ENCODE measurements at regions not wholly inside any gene's neighbourhood (a gene's known extent, or its start where the extent isn't known, plus 50 kb on each side); places are given as distances from the start of the nearest gene placed in this dataset.

- H3K27me3 ChIP-seq = no peaks in the 10 kb centered on the region
- no peaks in the 10 kb centered on the region for H3K4me1 ChIP-seq
- TF ChIP-seq EP300 (IDR thresholded peaks at IDR 0.05) = no peak
- TF ChIP-seq POLR2AphosphoS5 (IDR thresholded peaks at IDR 0.05) = no peak
- no peak for TF ChIP-seq POLR2A (IDR thresholded peaks at IDR 0.05)
- no peak for TF ChIP-seq CTCF (IDR thresholded peaks at IDR 0.05)
- DNase-seq (peak; percentile 13 to 61), ATAC-seq (ENCODE audit: low FRiP score in 2 of 2) (no peak)
- WGBS, 2 donors = 76 to 82% methylated on average over 18 of the region's 18 CpGs
- no peak overlapping the region for H3K4me3 ChIP-seq
- no peak overlapping the region for H3K27ac ChIP-seq
- no peaks in the 10 kb centered on the region for H3K36me3 ChIP-seq
- no peaks in the 10 kb centered on the region for H3K9me3 ChIP-seq
These were observed 150.2 kb upstream of the VSTM2B start for GRCh38 chr19:29375429-29376119.

- H3K27me3 ChIP-seq = no peaks in the 10 kb centered on the region
- H3K27ac ChIP-seq = no peak overlapping the region
- no peak for TF ChIP-seq EP300 (IDR thresholded peaks at IDR 0.05)
- H3K4me3 ChIP-seq = no peak overlapping the region
- 56 to 61% methylated on average over 5 of the region's 5 CpGs for WGBS, 2 donors
- DNase-seq = peak in 1 of 2 donors; percentile 6
- no peaks in the 10 kb centered on the region for H3K36me3 ChIP-seq
- no peak for ATAC-seq (ENCODE audit: low FRiP score in 2 of 2)
- no peaks in the 10 kb centered on the region for H3K4me1 ChIP-seq
- no peaks in the 10 kb centered on the region for H3K9me3 ChIP-seq
These were observed 148.9 kb upstream of the VSTM2B start for GRCh38 chr19:29376855-29377354.

DNA sequence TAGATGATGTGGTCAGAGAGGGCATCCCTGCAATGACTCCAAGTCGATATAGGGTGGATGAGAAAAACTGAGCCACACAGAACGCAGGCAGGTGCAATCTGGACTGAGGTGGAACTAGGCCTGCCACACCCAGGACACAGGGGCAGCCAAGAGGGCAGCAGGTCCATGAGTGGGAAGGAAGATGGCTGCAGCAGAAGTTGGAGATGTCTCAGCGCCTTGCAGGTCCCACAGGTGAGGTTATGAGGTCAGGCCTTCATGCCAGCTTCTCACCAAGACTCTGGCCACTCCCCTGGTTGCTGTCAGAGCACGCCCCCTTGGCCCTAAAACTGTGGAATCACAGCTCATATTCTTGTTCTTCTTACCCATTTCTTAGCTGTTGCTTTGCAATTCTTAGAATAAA lies 147.7 kb upstream of the VSTM2B start:
- Histone ChIP-seq H3K4me1 (no peaks in the 10 kb centered on the region), H3K27ac (no peak overlapping the region), H3K27me3 (no peaks in the 10 kb centered on the region), H3K36me3 (no peaks in the 10 kb centered on the region), H3K9me3 (no peaks in the 10 kb centered on the region), H3K4me3 (no peak overlapping the region)
- 68 to 76% methylated on average over 4 of the region's 4 CpGs for WGBS, 2 donors
- peak in 1 of 2 donors; percentile 2 for DNase-seq
- ATAC-seq (ENCODE audit: low FRiP score in 2 of 2) = no peak
- TF ChIP-seq POLR2AphosphoS5 (IDR thresholded peaks at IDR 0.05) (no peak), EP300 (IDR thresholded peaks at IDR 0.05) (no peak), POLR2A (IDR thresholded peaks at IDR 0.05) (no peak), CTCF (IDR thresholded peaks at IDR 0.05) (no peak)

GRCh38 chr19:29378543-29379080 lies 147.2 kb upstream of the VSTM2B start:
- no peak overlapping the region for H3K4me3 ChIP-seq
- H3K27me3 ChIP-seq = no peaks in the 10 kb centered on the region
- no peak overlapping the region for H3K27ac ChIP-seq
- H3K4me1 ChIP-seq = no peaks in the 10 kb centered on the region
- ATAC-seq (ENCODE audit: low FRiP score in 2 of 2) (no peak), DNase-seq (no peak)
- TF ChIP-seq EP300 (IDR thresholded peaks at IDR 0.05) (no peak), POLR2A (IDR thresholded peaks at IDR 0.05) (no peak), CTCF (IDR thresholded peaks at IDR 0.05) (no peak), POLR2AphosphoS5 (IDR thresholded peaks at IDR 0.05) (no peak)
- no peaks in the 10 kb centered on the region for H3K36me3 ChIP-seq
- H3K9me3 ChIP-seq = no peaks in the 10 kb centered on the region
- WGBS, 2 donors = 74 to 76% methylated on average over 5 of the region's 5 CpGs

- H3K36me3 ChIP-seq = no peaks in the 10 kb centered on the region
- TF ChIP-seq EP300 (IDR thresholded peaks at IDR 0.05) (no peak), CTCF (IDR thresholded peaks at IDR 0.05) (no peak), POLR2A (IDR thresholded peaks at IDR 0.05) (no peak), POLR2AphosphoS5 (IDR thresholded peaks at IDR 0.05) (no peak)
- ATAC-seq (ENCODE audit: low FRiP score in 2 of 2) = no peak
- DNase-seq = peak in 1 of 2 donors; percentile 7
- WGBS, 2 donors = 54 to 62% methylated on average over 9 to 13 of the region's 13 CpGs
- H3K27me3 ChIP-seq = no peaks in the 10 kb centered on the region
- no peaks in the 10 kb centered on the region for H3K9me3 ChIP-seq
- no peak overlapping the region for H3K27ac ChIP-seq
- no peaks in the 10 kb centered on the region for H3K4me1 ChIP-seq
- no peak overlapping the region for H3K4me3 ChIP-seq
These were observed 146.4 kb upstream of the VSTM2B start for GRCh38 chr19:29379257-29380021.
